DMS 273 (cell line): ENCODE measurements at regions not wholly inside any gene's neighbourhood (a gene's known extent, or its start where the extent isn't known, plus 50 kb on each side); places are given as distances from the start of the nearest gene placed in this dataset.
"Not testable (repeated sequence)": the region's sequence is repeated elsewhere in the genome, so short reads cannot be mapped to it uniquely, and the experiment has no call there.

Source experiments
- DNase-seq: peaks from one replicate; lab custom pipeline; 2025; ENCODE audit not compliant: unreplicated experiment; lab: John Stamatoyannopoulos, UW

DNA sequence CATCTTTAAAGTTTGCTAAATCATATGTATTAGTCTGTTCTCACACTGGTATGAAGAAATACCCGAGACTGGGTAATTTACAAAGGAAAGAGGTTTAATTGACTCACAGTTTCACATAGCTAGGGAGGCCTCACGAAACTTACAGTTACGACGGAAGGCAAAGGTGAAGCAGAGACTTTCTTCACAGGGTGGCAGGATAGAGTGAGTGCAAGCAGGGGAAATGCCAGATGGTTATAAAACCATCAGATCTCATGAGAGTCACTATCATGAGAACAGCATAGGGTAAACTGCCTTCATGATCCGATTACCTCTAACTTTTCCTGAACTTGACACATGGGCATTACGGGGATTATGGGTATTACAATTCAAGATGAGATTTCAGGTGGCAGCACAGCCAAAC is 1075.2 kb upstream of the NRXN1 start:
- DNase-seq: peak; percentile 51

DNA sequence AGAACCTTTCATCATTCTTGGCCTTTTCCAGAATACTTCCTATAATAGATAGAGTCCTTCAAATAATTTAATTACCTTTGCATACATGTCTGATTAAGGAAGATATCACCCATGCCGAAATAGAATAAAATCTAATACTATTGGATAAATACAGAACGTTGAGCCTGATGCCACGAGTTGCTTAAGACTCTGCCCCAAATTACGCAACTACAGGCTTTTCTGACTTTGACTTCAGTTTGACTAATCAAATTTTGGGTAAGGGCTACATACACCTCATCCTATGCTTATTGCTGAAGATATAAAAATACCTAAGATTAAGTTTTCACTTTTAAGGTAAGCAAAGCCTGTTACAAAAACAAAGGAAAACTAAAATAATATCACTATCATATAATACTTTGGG is 1065.1 kb upstream of the NRXN1 start:
- DNase-seq: no peak

DNA sequence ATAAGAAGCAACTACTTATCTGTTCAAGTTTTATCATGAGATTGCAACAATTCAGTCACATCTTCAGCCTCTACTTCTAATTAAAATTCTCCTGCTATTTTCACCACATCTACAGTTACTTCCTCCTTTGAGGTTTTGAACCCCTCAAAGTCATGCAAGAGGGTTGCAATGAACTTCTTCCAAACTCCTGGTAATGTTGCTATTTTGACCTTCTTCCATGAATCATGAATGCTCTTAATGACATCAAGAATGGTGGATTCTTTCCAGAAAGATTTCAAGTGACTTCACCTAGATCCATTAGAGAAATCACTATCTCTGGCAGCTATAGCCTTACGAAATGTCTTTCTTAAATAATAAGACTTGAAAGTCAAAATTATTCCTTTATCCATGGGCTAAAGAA is 1052.8 kb upstream of the NRXN1 start:
- no peak for DNase-seq

- DNase-seq: no peak
These were observed 1051.3 kb upstream of the NRXN1 start for GRCh38 chr2:52083214-52083613.

- no peak for DNase-seq
These were observed 1050.7 kb upstream of the NRXN1 start for GRCh38 chr2:52082646-52083045.

DNA sequence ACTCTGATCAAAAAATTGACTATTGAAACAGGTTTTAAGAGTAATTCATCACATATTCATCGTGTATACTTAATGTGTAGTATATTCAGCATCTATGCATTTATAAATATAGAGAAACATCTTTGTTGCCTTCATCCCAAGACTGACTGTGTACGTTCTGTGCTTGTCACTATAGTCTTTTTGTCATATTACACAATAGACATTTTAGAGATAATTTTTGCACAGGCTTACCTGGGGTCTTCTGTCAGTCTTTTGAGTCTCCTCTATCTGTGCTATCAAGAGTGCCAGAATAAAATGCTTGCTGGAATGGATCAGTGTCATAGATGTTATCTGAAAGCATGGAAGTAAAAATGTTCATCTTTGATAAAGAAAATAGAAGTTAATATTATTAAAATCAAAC is 1047.7 kb upstream of the NRXN1 start:
- DNase-seq: no peak

DNA sequence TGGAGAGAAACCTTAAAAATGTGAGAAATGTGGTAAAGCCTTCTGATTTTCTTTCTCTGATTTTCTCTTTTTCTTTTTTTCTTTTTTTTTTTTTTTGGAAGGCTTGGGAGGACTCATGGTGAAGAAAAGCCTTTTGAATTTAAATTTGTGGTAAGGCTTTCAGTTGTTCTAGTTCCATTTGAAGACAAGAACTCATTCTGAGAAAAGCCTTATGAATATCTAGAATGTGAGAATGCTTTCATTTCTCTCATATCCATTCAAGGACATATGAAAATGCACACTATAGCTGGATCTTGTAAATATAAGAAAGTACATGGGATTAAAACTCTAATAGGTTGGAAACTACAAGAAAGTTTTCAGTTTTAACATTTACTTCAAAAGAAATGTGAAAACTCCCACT is 1045.2 kb upstream of the NRXN1 start:
- no peak for DNase-seq

DNA sequence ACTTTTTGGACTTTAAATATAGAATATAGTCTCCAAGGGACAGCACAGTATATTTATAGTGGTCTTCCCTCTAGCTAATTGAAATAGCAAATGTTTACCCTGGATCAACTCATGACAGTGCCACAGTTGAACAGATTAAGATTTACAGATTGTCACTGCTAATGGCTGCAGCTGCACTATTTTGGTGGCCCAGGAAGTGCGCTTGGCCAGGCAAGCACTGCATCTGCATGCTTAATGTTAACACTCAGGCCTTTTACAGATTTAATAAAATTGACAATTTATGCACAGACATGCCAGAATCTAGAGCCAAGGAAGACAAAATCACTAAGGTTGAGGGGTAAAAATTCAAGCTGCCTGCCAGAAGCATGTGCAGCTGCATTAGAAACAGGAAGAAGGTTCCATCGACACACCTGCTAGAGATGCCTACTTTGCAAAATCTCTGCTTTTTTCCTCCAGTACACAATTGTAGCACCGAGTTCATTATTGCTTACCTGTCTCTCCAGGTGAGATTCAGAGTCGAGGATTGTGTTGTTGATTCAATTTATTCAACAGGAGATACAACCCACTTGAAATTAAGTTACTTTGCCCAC is 1042.3 kb upstream of the NRXN1 start:
- DNase-seq: no peak

DNA sequence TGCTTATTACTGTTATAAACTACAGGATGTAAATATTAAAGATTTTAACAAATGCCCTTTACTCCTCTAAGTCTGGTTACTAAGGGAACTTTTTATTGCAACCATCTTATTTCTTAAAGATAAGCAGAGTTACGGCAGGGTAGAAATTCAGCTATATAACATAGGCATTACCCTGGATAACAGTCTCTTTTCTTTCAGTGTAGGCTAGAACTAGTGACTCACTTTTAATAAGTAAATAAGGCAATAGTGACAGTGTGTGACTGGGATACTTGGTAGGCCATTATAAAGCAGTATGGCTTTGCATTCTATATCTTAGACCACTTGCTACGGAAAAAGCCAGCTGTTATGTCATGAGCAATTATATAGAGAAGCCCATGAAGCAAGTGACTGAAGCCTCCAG is 1041.0 kb upstream of the NRXN1 start:
- DNase-seq: no peak

DNA sequence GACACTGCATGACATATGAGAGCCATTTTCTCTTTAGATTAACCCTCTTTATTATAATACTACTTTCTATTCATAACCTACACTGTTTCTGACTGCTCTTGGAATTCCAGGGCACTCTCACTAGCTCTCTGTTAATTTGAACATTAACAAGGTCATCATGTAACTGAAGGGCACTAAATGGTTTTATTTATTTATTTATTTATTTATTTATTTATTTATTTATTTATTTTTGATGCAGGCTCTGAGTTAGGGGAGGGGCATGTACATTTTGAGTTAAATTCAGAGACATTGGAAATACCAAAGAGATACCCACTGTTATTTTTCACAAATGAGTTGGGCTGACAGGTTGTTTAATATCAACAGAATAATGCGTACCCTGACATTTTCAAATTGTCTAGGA is 1038.7 kb upstream of the NRXN1 start:
- DNase-seq: no peak

- DNase-seq: no peak
These were observed 1032.3 kb upstream of the NRXN1 start for GRCh38 chr2:52064234-52064633.

GRCh38 chr2:52054824-52055223 is 1022.9 kb upstream of the NRXN1 start:
- no peak for DNase-seq

- no peak for DNase-seq
These were observed 1004.9 kb upstream of the NRXN1 start for GRCh38 chr2:52036853-52037252.

DNA sequence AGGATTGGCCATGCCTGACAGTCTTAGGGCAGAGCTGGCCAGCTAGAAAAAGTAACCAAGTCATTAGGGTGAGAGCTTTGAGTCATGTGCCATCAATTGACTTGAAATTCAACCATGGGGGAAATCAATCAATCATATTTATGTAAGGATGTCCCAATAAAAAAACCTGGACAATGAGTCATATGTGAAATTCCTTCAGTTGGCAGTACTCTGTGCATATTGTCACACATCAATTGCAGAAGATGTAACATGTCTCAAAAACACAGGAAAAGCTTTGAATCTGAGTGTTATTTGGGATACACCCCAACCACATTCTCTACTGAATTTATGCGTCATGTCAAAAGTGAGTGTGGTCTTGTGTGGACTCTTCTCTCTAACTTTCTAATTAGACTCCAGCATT is 1004.1 kb upstream of the NRXN1 start:
- no peak for DNase-seq

DNA sequence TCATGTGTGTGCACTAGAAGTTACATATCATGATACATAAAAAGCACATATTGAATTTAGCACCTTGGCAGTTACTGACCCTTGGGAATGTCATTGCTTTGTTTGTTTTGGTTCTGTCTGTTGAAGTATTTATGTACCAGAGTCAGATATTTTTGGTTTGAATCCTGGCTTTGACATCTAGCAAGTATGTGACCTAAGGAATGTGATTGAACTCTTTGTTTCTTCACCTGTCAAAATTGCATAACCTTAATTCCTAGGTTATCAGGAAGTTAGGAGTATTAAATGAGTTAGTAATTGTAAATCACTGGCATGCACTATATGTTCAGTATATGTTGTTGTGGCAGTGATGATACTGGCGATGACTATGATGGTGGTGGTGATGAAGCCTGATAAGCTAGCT is 1003.5 kb upstream of the NRXN1 start:
- DNase-seq: no peak

GRCh38 chr2:52034706-52035105 is 1002.8 kb upstream of the NRXN1 start:
- no peak for DNase-seq

- DNase-seq: no peak
These were observed 990.1 kb upstream of the NRXN1 start for GRCh38 chr2:52022006-52022405.

DNA sequence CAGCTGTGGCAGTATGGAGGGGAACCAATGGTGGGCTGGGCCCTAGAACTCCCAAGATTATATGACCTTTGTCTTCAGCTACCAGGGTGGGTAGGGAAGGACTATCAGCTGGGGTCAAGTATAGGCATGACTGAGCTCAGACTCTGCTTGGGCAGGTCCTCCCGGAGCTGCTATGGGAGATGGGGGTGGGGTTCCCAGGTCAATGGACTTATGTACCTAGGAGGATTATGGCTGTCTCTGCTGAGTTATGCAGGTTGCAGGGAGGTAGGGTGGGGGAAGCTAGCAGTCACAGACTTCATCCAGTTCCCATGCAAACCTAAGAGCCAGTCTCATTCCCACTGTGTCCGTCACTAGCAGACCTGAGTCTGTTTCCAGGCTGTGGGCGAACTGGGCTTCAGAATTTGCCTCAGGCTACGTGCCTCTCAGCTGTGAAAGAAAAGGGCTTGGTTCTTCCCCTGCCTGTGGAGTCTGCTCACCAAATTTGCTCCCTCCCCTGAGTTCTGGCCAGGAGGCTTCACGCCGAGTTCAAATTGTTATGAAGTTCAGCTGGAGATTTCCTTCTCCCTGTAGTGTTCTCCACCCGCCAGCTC is 985.8 kb upstream of the NRXN1 start:
- DNase-seq: peak; percentile 5

- DNase-seq: not testable (repeated sequence)
These were observed 975.0 kb upstream of the NRXN1 start for GRCh38 chr2:52006821-52007366.

DNA sequence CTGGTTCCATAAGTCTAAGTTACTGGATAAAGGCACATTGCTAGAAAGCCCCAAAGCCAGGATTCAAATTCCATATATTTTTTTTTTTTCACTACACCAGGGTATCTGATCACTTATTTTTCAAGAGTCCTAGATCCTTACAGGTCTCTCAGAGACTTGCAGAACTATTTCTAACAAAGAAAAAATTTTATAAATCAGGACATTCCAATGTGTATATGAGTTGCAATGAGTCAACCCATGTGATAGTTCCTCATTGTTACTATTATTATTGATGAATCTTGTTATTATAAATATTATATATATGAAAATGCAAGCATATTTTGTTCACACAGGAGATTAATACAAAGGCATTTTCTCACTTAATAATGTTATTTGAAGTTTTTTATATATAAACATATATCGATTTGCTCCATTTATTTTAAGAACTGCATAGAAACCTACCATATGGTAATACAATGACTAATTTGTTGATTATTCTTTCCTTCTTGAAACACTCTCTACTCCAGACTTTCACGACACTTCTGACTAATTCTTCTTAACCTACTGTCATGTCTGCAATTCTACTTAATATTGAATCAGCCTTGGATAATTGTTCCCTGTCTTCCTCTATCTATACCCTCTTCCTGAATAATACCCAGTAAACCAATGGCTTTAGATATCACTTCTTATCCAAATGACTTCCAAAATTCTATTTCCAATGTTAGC is 968.4 kb upstream of the NRXN1 start:
- no peak for DNase-seq

GRCh38 chr2:51998890-51999289 is 967.0 kb upstream of the NRXN1 start:
- DNase-seq: no peak

DNA sequence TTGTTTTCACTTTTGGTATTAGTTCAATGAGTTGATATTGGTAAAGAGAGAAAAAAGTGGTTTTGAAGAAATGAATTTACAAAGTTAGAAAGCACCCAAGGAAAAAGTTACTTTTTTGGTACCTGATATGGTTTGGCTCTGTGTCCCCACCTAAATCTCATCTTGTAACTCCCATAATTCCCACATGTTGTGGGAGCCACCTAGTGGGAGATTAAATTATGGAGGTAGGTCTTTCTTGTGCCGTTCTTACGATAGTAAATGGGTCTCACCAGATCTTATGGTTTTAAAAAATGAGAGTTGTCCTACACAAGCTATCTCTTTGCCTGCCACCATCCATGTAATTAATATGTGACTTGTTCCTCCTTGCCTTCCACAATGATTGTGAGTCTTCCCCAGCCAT is 965.6 kb upstream of the NRXN1 start:
- DNase-seq: peak; percentile 28
